PC-9 (cell line): ENCODE measurements at regions not wholly inside any gene's neighbourhood (a gene's known extent, or its start where the extent isn't known, plus 50 kb on each side); places are given as distances from the start of the nearest gene placed in this dataset.

Experiments
- BruUV-seq: library from RNA; stranded (reverse); fragments of 400-500 nt; replicated peaks from 2 replicates; lab custom pipeline; 2021; lab: Mats Ljungman, UMichigan
- CTCF ChIA-PET: fragments of 300-600 bp; sonication (Branson Sonifier 250); formaldehyde crosslinking; loops from one replicate; lab custom pipeline; 2022; ENCODE audit warnings: antibody characterized with exemption; lab: Charles Lee
- POLR2A ChIA-PET: fragments of 300-600 bp; sonication (Branson Sonifier 250); formaldehyde crosslinking; loops from one replicate; lab custom pipeline; 2022; ENCODE audit warnings: antibody characterized with exemption; ENCODE audit not compliant: unreplicated experiment; lab: Charles Lee
- DNase-seq, 2 experiments: peaks; one replicate each; pipeline versions ENCODE4 v3.0.0 to v3.0.0-alpha.2; 2015 to 2022; ENCODE audit warnings: mixed read lengths in 1 of 2
- H2AFZ ChIP-seq: fragments of 200-600 bp; sonication (generic); 2 replicates; pipeline ENCODE4 v1.8.1; 2017; ENCODE audit warnings: antibody characterized with exemption
- H3F3A ChIP-seq: fragments of 200-600 bp; sonication (generic); 2 replicates; pipeline ENCODE4 v1.8.1; 2017; ENCODE audit warnings: antibody characterized with exemption, mild to moderate bottlenecking, low read depth; ENCODE audit not compliant: insufficient read depth
- H3K27ac ChIP-seq: fragments of 200-600 bp; sonication (generic); 2 replicates; pipeline ENCODE4 v1.6.1; 2016; ENCODE audit warnings: mixed run types
- H3K27me3 ChIP-seq: fragments of 200-600 bp; sonication (generic); 2 replicates; pipeline ENCODE4 v1.6.1; 2016; ENCODE audit warnings: low read depth, mixed run types; ENCODE audit not compliant: insufficient read depth
- H3K36me3 ChIP-seq: fragments of 200-600 bp; sonication (generic); 2 replicates; pipeline ENCODE4 v1.6.1; 2016; ENCODE audit warnings: low read depth, mixed run types
- H3K4me1 ChIP-seq: fragments of 200-600 bp; sonication (generic); replicated peaks from 2 replicates; pipeline ENCODE4 v1.6.1; 2016; ENCODE audit warnings: mixed run types; ENCODE audit not compliant: insufficient read depth
- H3K4me2 ChIP-seq: fragments of 200-600 bp; sonication (generic); 2 replicates; pipeline ENCODE4 v1.6.1; 2017; ENCODE audit warnings: mixed run types
- H3K4me3 ChIP-seq: fragments of 200-600 bp; sonication (generic); 2 replicates; pipeline ENCODE4 v1.6.1; 2016; ENCODE audit warnings: mixed run types
- H3K79me2 ChIP-seq: fragments of 200-600 bp; sonication (generic); 2 replicates; pipeline ENCODE4 v1.6.1; 2017; ENCODE audit warnings: low read depth, mixed run types
- H3K9me2 ChIP-seq: fragments of 200-600 bp; sonication (generic); 2 replicates; pipeline ENCODE4 v1.8.1; 2017; ENCODE audit warnings: mild to moderate bottlenecking; ENCODE audit not compliant: insufficient read depth
- H3K9me3 ChIP-seq: fragments of 200-600 bp; sonication (generic); 2 replicates; pipeline ENCODE4 v1.8.1; 2016; ENCODE audit warnings: low read depth; ENCODE audit not compliant: insufficient read depth
- H4K20me1 ChIP-seq: fragments of 200-600 bp; sonication (generic); 2 replicates; pipeline ENCODE4 v1.8.1; 2017; ENCODE audit not compliant: insufficient read depth
- CTCF ChIP-seq: fragments of 200-600 bp; sonication (generic); conservative IDR thresholded peaks from 2 replicates; pipeline ENCODE4 v1.6.1; 2017; ENCODE audit warnings: mixed run types, antibody characterized with exemption, mild to moderate bottlenecking, moderate library complexity
- EZH2 ChIP-seq: fragments of 200-600 bp; sonication (generic); IDR thresholded peaks from 2 replicates; pipeline ENCODE4 v1.8.0; 2017; ENCODE audit warnings: antibody characterized with exemption, low read depth
- intact Hi-C: fragments of 100-400 bp; cut with micrococcal nuclease; formaldehyde crosslinking; loops from one replicate; pipeline ENCODE4 v1.10.0; 2022; ENCODE audit not compliant: unreplicated experiment

GRCh38 chr13:105547851-105548250 is 987.6 kb downstream of the EFNB2 start:
- Histone ChIP-seq H3F3A (no peaks in the 10 kb centered on the region), H3K9me2 (no peaks in the 10 kb centered on the region), H3K4me1 (no peaks in the 10 kb centered on the region), H3K9me3 (no peaks in the 10 kb centered on the region), H3K4me3 (no peak overlapping the region), H3K79me2 (no peaks in the 10 kb centered on the region), H4K20me1 (no peaks in the 10 kb centered on the region), H3K27ac (no peak overlapping the region), H3K27me3 (no peaks in the 10 kb centered on the region), H3K36me3 (no peaks in the 10 kb centered on the region), H3K4me2 (no peak overlapping the region), H2AFZ (no peak overlapping the region)
- TF ChIP-seq CTCF (no peak), EZH2 (no peak)
- ChIA-PET CTCF (interaction anchor here (0.6 kb wide), 2 partner anchors 135 to 374 kb away, joined by 4 read pairs; no protein-coding TSS in a partner anchor), POLR2A (no interaction called here)
- no peak for DNase-seq
- no TSS peak for BruUV-seq
- intact Hi-C loops = no loop called here

DNA sequence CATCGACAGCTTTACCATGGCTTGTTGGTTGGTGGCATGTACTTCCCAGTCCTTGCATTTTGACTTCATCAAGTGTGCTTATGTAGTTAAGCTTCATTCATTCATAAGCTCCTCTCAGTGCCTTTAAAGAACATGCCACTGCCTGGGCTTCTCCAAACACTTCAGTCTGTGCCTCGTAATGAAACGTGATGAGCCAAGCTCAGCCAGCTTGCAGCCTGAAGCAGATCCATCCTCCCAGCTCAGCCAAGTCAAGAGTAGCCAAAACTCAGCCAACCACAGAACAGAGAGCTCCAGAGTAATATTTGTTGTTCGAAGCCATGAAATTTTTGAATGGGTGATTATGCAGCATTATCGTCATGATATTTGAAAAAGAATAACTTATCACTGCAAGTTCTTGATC is 989.7 kb downstream of the EFNB2 start:
- no peaks in the 10 kb centered on the region for H3K79me2 ChIP-seq
- no peak for DNase-seq
- CTCF ChIA-PET = no interaction called here
- no peaks in the 10 kb centered on the region for H3K27me3 ChIP-seq
- no peaks in the 10 kb centered on the region for H3K36me3 ChIP-seq
- no TSS peak for BruUV-seq
- no peaks in the 10 kb centered on the region for H4K20me1 ChIP-seq
- H2AFZ ChIP-seq = no peak overlapping the region
- no peaks in the 10 kb centered on the region for H3K9me2 ChIP-seq
- H3F3A ChIP-seq = no peaks in the 10 kb centered on the region
- no peak overlapping the region for H3K4me3 ChIP-seq
- POLR2A ChIA-PET = no interaction called here
- H3K4me2 ChIP-seq = no peak overlapping the region
- H3K9me3 ChIP-seq = no peaks in the 10 kb centered on the region
- TF ChIP-seq EZH2 (no peak), CTCF (no peak)
- intact Hi-C loops = no loop called here
- no peak overlapping the region for H3K27ac ChIP-seq
- H3K4me1 ChIP-seq = no peaks in the 10 kb centered on the region

GRCh38 chr13:105543742-105544141 is 991.7 kb downstream of the EFNB2 start:
- no peaks in the 10 kb centered on the region for H4K20me1 ChIP-seq
- no peak overlapping the region for H3K4me3 ChIP-seq
- no peaks in the 10 kb centered on the region for H3K27me3 ChIP-seq
- no peak for TF ChIP-seq CTCF
- no peak for TF ChIP-seq EZH2
- H3K79me2 ChIP-seq = no peaks in the 10 kb centered on the region
- CTCF ChIA-PET = no interaction called here
- H3K36me3 ChIP-seq = no peaks in the 10 kb centered on the region
- no peak overlapping the region for H3K27ac ChIP-seq
- intact Hi-C loops = no loop called here
- H3K4me2 ChIP-seq = no peak overlapping the region
- H3K9me2 ChIP-seq = no peaks in the 10 kb centered on the region
- POLR2A ChIA-PET = no interaction called here
- H3K9me3 ChIP-seq = no peaks in the 10 kb centered on the region
- no peaks in the 10 kb centered on the region for H3F3A ChIP-seq
- no peak for DNase-seq
- no TSS peak for BruUV-seq
- H3K4me1 ChIP-seq = no peaks in the 10 kb centered on the region
- H2AFZ ChIP-seq = no peak overlapping the region; the same call in 1 of the 2 replicates
